CD4-positive, alpha-beta T cell (primary cell): ENCODE measurements at regions not wholly inside any gene's neighbourhood (a gene's known extent, or its start where the extent isn't known, plus 50 kb on each side); places are given as distances from the start of the nearest gene placed in this dataset.

Experiments used
- ATAC-seq: fragments of 200-7000 bp; cut with Tn5 transposase; one replicate; pipeline ENCODE4 v1.10.0; 2022; ENCODE audit warnings: mild to moderate bottlenecking; ENCODE audit not compliant: poor library complexity
- CTCF ChIA-PET: fragments of 350-600 bp; sonication (Branson Sonifier 250); formaldehyde crosslinking; loops from one replicate; lab custom pipeline; 2021; ENCODE audit warnings: antibody characterized with exemption, inconsistent platforms; lab: Charles Lee
- POLR2A ChIA-PET: fragments of 350-600 bp; sonication (Branson Sonifier 250); formaldehyde crosslinking; loops from one replicate; lab custom pipeline; 2021; ENCODE audit warnings: antibody characterized with exemption, inconsistent platforms; lab: Charles Lee
- DNase-seq, 14 experiments: peaks; one replicate each; pipeline ENCODE4 v3.0.0-alpha.2; 2013 to 2020; ENCODE audit warnings: mixed read lengths in 2 of 14
- H3K27ac ChIP-seq, 2 donors: one replicate each; pipeline versions ENCODE4 v1.5.1 to v1.7.0; 2013; ENCODE audit warnings: low read length in 2 of 2, low read depth in 1 of 2, mild to moderate bottlenecking in 1 of 2
- H3K27me3 ChIP-seq, 2 experiments: 1 replicate in 1 of 2; 2 replicates in 1 of 2; pipeline versions ENCODE4 v1.6.1 to v1.7.0; 2013; ENCODE audit warnings: low read length in 2 of 2, control low read depth in 1 of 2, mild to moderate bottlenecking in 1 of 2, moderate library complexity in 1 of 2; ENCODE audit not compliant: insufficient read depth in 2 of 2, control insufficient read depth in 1 of 2
- H3K36me3 ChIP-seq: one replicate; pipeline ENCODE4 v1.6.1; 2013; ENCODE audit warnings: low read length, control low read depth; ENCODE audit not compliant: insufficient read depth
- H3K4me1 ChIP-seq: one replicate; pipeline ENCODE4 v1.6.1; 2013; ENCODE audit warnings: low read length, control low read depth; ENCODE audit not compliant: insufficient read depth
- H3K4me3 ChIP-seq: one replicate; pipeline ENCODE4 v1.5.1; 2013; ENCODE audit warnings: mild to moderate bottlenecking, low read length, moderate library complexity
- H3K9me3 ChIP-seq, 2 experiments: 1 replicate in 1 of 2; 2 replicates in 1 of 2; pipeline versions ENCODE4 v1.6.1 to v1.7.0; 2013; ENCODE audit warnings: low read length in 2 of 2, mild to moderate bottlenecking in 2 of 2, control low read depth in 1 of 2, moderate library complexity in 1 of 2; ENCODE audit not compliant: control insufficient read depth in 1 of 2, insufficient read depth in 1 of 2
- H3K27ac Mint-ChIP-seq: one replicate; pipeline ENCODE4 v1.8.0; 2020; ENCODE audit warnings: mixed read lengths
- H3K27me3 Mint-ChIP-seq: one replicate; pipeline ENCODE4 v1.8.0; 2021; ENCODE audit warnings: mixed read lengths
- H3K36me3 Mint-ChIP-seq: one replicate; pipeline ENCODE4 v1.8.0; 2021; ENCODE audit warnings: low read depth, mixed read lengths
- H3K4me1 Mint-ChIP-seq: one replicate; pipeline ENCODE4 v1.8.0; 2021; ENCODE audit warnings: low read depth, mixed read lengths
- H3K4me3 Mint-ChIP-seq: one replicate; pipeline ENCODE4 v1.8.0; 2020; ENCODE audit warnings: mild to moderate bottlenecking, mixed read lengths
- H3K9me3 Mint-ChIP-seq: one replicate; pipeline ENCODE4 v1.8.0; 2020; ENCODE audit warnings: mixed read lengths
- CTCF ChIP-seq: fragments of 200-600 bp; IDR thresholded peaks from one replicate; pipeline ENCODE4 v1.8.0; 2022; ENCODE audit warnings: antibody characterized with exemption, mild to moderate bottlenecking
- intact Hi-C, 2 experiments: fragments of 100-400 bp; cut with DNase I in 1 of 2; cut with micrococcal nuclease in 1 of 2; formaldehyde crosslinking; loops; one replicate each; pipeline versions ENCODE4 v1.15.1 to v1.9.0; 2023 to 2025; cut with DNase I, micrococcal nuclease

GRCh38 chr10:100655760-100656421 lies 89.5 kb upstream of the PAX2 start:
- POLR2A ChIA-PET = no interaction called here

GRCh38 chr10:100656454-100656853 lies 88.9 kb upstream of the PAX2 start:
- peaks cover 29% of the 10 kb centered on the region for H3K4me1 ChIP-seq
- H3K4me1 Mint-ChIP-seq = peaks cover 23% of the 10 kb centered on the region
- no peaks in the 10 kb centered on the region for H3K9me3 Mint-ChIP-seq
- peak in 1 of 14 experiments; percentile 21 for DNase-seq
- no peaks in the 10 kb centered on the region for H3K36me3 ChIP-seq
- H3K27me3 Mint-ChIP-seq = peaks cover 83% of the 10 kb centered on the region
- H3K27me3 ChIP-seq = peaks cover 71 to 85% of the 10 kb centered on the region in 2 experiments
- intact Hi-C loops = no loop called here
- ATAC-seq = no peak
- TF ChIP-seq CTCF = no peak
- H3K27ac ChIP-seq = no peak overlapping the region
- no peak overlapping the region for H3K4me3 Mint-ChIP-seq
- ChIA-PET POLR2A (no interaction called here), CTCF (no interaction called here)
- H3K9me3 ChIP-seq = peaks cover 0 to 20% of the 10 kb centered on the region in 2 experiments
- no peaks in the 10 kb centered on the region for H3K36me3 Mint-ChIP-seq
- H3K27ac Mint-ChIP-seq = no peak overlapping the region
- no peak overlapping the region for H3K4me3 ChIP-seq

More at GRCh38 chr10:100655760-100656421, 89.5 kb upstream of the PAX2 start:
- CTCF ChIA-PET = no interaction called here
- Mint-ChIP-seq H3K9me3 (no peaks in the 10 kb centered on the region), H3K4me3 (peak overlapping the region; percentile 64), H3K36me3 (no peaks in the 10 kb centered on the region), H3K4me1 (peaks cover 23% of the 10 kb centered on the region), H3K27me3 (peaks cover 79% of the 10 kb centered on the region), H3K27ac (no peak overlapping the region)
- TF ChIP-seq CTCF = no peak
- H3K27me3 ChIP-seq = peaks cover 69 to 82% of the 10 kb centered on the region in 2 experiments
- H3K9me3 ChIP-seq = peaks cover 0 to 20% of the 10 kb centered on the region in 2 experiments
- peaks cover 29% of the 10 kb centered on the region for H3K4me1 ChIP-seq
- H3K27ac ChIP-seq = no peak overlapping the region
- no peak for ATAC-seq
- DNase-seq = peak in 1 of 14 experiments; percentile 10
- intact Hi-C loops = no loop called here
- no peaks in the 10 kb centered on the region for H3K36me3 ChIP-seq
- H3K4me3 ChIP-seq = no peak overlapping the region

GRCh38 chr10:100658269-100658668 lies 87.1 kb upstream of the PAX2 start:
- H3K27me3 ChIP-seq = peaks cover 67 to 89% of the 10 kb centered on the region in 2 experiments
- H3K36me3 ChIP-seq = no peaks in the 10 kb centered on the region
- no peaks in the 10 kb centered on the region for H3K36me3 Mint-ChIP-seq
- no peaks in the 10 kb centered on the region for H3K9me3 Mint-ChIP-seq
- no peak overlapping the region for H3K4me3 ChIP-seq
- peaks cover 0 to 20% of the 10 kb centered on the region in 2 experiments for H3K9me3 ChIP-seq
- intact Hi-C loops = no loop called here
- H3K27ac ChIP-seq = no peak overlapping the region
- DNase-seq (no peak), ATAC-seq (peak; percentile 35)
- peaks cover 19% of the 10 kb centered on the region for H3K4me1 Mint-ChIP-seq
- peaks cover 86% of the 10 kb centered on the region for H3K27me3 Mint-ChIP-seq
- CTCF ChIA-PET = no interaction called here
- H3K4me1 ChIP-seq = peaks cover 28% of the 10 kb centered on the region
- TF ChIP-seq CTCF = no peak
- no peak overlapping the region for H3K4me3 Mint-ChIP-seq
- POLR2A ChIA-PET = no interaction called here
- H3K27ac Mint-ChIP-seq = no peak overlapping the region
